ENCODE measurements at regions not wholly inside any gene's neighbourhood (a gene's known extent, or its start where the extent isn't known, plus 50 kb on each side); places are given as distances from the start of the nearest gene placed in this dataset.
"Not testable (repeated sequence)": the region's sequence is repeated elsewhere in the genome, so short reads cannot be mapped to it uniquely, and the experiment has no call there.

DNA sequence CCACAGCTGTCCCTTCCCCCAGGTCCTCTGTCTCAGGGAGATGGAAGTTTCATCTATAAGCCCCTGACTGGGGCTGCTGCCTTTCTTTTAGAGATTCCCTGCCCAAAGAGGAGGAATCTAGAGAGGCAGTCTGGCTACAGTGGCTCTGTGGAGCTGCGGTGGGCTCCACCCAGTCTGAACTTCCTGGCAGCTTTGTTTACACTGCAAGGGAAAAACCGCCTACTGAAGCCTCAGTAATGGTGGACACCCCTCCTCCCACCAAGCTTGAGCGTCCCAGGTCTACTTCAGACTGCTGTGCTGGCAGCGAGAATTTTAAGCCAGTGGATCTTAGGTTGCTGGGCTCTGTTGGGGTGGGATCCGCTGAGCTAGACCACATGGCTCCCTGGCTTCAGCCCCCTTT lies 184.1 kb upstream of the SLC35B3 start:
- not testable (repeated sequence) for DNase-seq

DNA sequence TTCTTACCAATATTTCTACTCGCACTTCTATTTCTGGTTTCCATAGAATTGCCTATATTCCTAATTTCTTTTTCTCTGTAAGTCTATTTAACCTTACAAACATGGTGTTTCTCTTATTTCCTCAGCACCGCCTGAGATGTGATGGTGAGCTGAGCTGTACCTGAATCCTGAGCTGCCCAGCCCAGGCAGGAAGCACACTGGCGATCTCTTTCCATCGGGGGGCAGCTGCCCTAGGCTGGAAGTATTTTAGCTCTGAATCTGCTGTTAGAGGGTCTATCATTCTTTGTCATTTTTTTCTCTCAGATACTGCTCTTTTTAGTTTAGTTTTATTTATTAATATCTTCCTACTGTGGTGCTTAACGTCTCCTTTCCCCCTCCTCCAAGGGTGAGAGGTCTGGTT lies 173.4 kb upstream of the SLC35B3 start:
- DNase-seq = no peak

DNA sequence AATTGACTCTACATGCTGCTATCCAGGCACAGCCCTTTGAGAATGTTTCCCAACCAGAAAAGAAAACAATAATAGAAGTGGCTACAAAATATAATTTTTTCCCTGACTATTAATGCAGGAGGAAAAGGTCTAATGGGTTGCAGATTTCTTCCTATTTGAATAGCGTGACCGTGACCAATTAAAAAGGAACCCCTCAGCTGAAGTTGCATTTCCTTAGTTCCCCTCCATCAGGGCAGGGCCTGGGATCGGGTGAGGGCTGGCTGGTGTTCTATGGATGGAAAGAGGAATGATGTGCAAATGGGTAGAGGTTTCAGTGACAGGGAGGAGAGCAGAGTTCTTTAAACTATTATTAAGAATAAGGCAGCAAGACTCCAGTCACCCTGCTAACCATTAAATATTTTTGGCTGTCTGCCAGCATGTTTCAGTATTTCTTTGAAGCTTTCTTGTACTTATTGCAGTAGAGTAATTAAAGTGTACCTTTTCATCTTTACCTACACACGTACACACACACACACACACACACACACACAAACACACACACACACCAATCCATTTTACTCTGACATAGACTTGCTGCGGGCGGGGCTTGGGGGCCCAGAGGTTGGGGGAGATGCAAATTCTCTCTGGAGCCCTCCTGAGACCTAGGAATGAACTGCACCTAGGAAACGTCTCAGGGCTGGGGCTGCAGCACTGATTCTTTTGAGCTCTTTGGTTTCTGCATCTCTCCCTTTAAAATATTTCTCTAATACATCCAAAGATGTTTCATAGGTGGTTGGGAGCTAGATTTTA lies 154.8 kb upstream of the SLC35B3 start:
- no peak for DNase-seq

DNA sequence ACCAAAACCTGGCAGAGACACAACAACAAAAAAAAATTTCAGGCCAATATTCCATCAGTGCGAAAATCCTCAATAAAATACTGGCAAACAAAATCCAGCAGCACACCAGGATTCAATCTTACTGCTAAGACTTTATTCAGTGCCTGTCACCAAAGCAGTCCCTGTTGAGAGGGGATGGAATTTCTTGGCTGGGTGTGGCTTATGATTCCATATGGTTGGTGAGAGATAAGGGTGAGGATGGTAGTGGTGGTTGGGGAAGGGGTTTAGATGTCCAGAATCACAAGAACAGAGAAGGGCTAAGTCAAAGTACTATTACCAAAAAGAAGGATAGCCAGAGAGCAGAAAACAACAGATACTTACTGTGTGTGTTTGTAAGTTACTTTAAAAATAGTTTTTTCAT lies 152.8 kb upstream of the SLC35B3 start:
- DNase-seq = no peak

DNA sequence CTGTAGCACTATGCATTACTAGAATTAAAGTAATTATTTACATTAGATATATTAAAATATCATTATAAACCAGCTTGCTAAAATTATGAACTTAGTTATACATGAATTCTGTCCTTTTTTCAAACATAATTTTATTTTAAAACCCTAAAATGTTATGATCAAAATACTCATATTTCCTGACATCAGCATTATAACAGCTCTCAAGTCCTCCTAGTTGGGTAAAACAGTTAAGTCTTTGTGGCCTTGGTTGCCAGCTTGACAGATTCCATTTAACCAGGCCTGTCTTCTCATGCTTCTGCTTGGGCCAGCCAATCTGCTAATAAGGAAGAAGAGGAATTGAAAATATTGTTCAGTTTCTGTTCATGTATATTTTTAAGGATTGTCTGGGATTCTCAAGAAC lies 147.9 kb upstream of the SLC35B3 start:
- no peak for DNase-seq

DNA sequence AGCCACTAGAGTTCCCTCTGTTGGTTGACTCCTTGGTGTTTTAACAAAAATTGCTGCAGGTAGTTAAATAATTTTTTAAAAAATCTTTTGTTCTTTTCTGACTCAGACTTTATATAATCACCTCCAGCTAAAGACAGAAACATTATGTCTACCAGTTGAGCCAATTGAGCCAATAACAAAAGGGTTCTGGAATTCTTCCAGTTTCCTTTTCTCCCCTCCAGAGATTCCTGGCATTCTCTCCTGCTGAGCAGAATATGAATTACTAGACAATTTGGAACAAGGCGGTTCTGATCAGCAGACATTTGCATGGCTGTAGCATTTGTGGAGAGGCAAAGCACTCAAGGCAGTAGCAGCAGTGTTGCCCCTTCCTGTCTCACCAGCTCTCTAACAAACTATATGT lies 144.0 kb upstream of the SLC35B3 start:
- DNase-seq = no peak

DNA sequence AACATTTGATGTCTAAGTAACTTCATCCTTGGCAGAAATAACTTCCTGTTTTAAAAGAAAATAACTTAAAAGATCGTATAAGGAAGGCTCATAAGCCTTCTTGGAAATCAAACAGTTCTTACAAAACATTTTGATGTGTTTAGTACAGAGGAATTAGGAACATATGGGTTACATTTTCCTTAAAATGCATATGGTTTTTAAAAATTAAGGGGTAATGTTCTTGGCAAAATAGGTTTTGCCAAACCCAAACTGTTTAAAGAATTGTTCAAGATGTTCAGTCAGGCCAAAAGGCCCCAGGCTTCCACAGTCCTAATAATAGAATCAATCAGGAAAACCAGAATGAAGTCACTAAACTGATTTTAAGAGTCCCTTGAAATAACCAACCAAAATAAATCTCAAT lies 142.7 kb upstream of the SLC35B3 start:
- DNase-seq = no peak

DNA sequence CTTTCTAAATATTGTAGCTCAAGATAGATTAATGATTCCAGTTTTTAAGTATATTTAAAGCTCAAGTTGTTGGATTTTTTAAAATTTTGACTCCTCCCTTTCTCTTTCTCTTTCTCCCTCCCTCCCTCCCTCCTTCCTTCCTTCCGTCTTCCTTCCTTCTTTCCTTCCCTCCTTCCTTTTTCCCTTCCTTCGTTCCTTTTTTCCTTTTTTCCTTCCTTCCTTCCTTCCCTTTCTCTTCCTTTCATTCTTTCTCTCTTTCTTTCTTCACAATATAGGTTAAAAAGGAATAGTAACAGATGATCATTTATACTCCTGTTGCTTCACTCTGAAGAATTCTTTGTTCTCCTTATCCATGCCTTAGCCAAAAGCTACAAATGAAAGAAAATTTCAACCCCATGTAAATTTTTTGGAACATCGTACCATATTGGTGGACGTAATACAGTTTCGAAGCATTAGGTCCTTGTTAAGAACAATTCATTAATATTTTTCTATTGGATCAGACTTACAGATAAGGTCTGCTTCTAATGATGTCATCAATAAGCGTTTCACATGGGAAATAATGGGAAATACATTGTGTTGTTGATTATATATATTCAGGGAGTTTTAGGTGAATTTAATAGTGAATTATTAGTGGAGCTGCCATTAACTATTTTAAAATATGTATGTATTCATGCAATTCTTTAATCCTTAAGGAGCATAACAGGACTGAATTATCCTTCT lies 139.6 kb upstream of the SLC35B3 start:
- no peak for DNase-seq

DNA sequence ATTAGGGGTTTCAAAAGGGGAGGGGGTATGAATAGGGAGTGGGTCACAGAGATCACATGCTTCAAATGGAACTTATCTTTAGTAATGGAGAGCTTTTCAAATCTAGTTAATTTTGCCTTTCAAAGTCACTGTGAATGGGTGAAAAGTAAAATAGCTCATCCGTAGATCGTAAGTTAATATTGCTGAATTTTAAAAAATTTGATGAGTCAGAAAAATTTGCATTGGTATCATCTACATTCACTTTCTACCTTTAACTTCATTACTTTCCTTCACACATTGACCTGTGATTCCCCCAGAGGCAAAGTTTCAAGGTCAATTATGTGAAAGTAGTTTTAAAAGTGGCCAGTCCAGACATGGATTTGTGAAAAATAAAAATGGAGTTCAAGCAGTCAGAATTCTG lies 139.0 kb upstream of the SLC35B3 start:
- no peak for DNase-seq

DNA sequence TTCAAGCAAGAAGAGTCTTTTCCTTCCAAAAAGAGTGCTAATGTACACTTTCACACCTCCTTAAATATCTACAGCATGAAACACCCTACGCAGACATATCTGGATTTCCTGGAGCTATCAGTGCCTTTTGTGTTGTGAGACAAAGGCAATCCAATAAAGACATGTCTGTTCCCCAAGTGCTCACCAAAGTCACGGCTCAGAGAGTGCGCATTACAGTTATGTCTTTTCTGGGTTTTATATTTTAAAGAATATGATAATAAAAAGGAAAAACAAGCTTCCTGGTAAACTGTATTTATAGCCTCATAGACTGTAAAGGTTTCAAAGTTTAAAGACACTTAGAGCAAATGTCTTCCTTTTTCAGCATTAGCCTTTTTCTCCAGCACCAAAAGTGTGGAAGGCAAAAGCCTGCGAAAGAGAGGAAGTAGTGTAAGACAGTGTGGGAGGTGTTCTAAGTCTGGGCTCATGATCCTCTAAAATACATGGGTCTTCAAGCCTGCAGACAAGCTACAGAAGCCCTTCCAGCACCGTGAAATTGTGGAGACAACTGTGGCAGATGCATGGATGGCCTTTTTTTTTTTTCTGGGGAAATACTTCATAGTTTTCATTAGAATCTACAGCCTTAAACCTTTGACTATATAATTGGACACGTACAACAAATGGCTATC lies 135.0 kb upstream of the SLC35B3 start:
- no peak for DNase-seq

DNA sequence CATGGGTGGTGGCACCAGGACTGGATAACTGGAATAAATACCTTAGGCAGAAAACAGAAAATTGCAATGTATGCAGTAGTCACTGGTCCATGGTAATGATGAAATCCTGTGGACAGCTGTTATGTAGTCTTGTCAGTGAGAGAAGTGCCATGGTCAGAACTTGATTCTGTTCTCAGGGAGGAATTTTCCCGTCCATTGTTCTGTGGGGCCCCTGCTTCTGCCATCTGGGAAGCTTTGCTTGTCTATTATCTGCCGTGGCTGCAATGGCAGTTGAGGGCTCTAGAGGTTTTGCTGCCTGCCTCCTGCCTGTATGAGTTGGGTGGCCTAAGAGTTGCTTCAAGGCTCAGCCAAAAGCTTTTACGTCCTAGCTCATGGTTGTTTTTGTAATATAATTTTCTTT lies 126.8 kb upstream of the SLC35B3 start:
- no peak for DNase-seq

DNA sequence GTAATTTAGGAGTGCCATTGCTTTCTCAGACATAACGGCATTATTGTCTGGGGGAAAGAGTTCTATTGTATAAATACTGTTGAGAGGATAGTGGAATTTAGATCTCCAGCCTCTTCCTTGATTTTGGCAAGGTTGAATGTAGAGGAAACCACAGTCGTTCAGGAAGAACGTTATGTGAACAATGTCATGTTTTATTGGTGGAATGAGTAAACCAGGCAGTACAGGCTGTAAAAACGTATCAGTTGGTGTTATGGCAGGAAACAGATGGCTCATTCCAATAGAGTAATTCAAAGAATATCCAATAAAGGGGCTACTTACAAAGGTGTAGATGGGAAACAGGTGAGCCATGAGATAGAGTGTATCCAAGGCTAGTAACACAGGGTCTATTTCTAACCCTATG lies 123.6 kb upstream of the SLC35B3 start:
- no peak for DNase-seq

DNA sequence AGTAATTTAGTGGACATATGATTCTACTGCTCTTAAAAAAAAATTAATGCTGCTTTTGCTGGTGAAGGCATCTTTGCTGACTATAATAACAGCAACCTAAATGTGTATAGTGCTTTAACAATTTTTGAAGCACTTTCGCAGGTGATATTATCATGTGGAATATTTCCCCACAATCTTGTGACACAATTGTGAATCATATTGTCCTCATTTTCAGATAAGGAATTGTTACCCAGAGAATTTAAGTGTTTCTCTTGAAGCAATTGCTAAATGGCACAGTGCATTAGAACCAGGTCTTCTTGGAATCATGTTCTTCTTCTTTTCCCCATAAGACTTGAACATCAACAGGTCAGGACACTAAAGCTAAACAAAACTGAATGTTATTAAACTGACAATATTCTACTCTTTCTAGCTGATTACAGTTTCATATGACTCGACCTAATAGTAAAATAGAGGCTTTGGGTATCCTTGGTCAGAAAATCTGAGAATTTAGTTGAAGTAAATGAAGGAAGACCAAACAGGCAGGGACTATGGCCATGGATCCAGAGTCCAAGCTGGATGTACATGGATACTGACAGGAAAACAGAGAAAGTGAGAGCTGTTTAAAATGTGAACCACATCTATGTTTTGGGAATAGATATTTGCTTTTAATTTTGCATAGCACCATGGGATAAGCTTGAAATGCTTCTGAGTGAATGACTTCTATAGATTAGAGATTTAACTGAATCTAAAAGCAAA lies 121.8 kb upstream of the SLC35B3 start:
- no peak for DNase-seq

DNA sequence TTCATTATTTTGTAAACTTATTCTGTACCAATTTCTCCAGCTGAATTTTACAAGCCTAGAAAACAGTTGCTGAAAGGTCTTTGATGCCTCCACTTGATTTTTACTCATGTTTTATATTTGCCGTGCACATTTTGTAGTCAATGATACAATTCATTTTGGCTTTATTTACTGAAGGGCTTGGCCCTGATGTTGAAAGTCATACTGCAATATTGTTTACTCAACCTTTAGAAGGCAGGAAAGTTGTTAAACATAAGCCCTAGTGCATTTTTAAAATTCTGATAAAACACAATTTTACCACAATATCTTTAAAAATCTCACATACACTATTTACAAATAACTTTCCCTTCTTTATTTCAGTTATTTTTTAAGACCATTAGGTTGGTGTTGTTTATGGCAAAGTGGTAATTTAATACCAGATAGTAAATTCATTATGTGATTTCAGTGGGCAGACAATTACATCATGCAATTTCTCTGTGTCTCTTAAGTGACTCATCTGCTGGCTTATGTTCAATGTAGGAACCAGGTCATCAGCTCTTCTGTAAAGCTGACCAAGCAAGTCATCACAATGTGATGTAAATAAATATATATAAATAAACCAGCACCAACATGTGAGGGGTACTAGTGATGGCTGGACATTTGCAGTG lies 121.1 kb upstream of the SLC35B3 start:
- DNase-seq = no peak

DNA sequence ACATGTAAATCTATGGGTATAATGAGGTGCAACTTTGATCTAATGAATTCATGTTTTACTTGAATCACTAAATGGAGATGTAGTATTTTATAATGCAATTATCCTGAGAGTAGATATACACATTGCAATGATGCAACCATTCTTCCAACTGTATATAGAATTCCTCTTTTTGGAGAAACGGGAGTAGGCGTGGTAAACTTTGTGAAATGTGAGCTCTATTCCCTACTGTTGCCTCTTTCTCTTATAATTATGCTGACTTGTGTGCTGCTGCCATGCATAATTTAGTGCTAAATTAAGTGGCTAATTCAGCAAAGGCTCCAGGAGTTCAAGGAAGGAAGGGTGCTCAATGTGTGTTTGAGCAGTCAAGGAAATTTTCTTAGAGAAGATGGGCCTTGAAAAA lies 116.6 kb upstream of the SLC35B3 start:
- DNase-seq = no peak

DNA sequence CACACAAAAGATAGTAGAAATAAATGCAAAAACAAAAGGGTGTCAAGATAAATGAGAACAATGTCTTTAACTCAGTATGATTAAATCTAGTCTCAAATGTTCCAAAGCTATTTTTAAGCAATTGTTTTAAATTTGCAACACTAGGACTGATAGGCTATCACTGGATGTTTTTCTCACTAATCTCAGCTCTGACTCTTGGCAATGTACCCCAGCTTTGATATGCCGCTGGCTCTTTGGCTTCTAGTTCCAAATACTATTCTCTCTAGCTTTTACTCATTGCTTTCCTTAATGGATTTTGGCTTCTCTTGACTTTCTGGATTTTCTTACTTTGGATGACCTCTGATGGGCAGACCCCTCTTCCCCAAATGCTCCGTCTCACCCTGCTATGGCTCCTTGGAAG lies 116.0 kb upstream of the SLC35B3 start:
- DNase-seq = no peak

DNA sequence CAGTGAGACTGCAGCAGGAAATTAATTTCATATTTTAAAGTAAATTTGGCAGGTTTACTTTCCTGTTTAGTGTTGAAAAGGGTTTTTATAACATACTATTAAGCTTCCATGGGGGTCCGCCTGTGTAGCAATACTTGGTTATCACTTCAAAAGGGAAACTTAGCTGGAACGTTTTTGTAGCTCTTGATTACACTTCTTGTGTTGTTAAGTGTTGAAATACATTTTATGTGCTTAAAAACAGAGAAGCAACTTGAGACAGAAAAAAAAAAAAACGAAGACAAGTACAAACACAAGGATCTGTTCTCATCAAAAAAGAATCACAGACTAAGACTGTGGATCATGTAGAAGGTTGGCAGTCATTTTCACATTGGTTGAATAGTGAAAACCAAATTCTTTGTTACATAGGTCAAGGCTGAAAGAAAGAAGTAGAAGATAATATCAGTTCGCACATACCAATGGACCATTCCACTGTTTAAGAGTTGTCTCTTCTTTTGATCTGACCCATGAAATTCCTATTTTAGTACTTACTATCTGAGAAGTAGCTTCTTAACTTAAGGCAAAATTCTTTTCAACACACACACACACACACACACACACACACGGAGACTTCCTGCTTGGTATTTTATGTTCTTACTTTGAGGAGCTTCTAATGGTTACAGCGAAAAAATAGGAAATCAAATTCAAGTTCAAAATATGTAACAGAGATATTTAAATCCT lies 113.9 kb upstream of the SLC35B3 start:
- no peak for DNase-seq

DNA sequence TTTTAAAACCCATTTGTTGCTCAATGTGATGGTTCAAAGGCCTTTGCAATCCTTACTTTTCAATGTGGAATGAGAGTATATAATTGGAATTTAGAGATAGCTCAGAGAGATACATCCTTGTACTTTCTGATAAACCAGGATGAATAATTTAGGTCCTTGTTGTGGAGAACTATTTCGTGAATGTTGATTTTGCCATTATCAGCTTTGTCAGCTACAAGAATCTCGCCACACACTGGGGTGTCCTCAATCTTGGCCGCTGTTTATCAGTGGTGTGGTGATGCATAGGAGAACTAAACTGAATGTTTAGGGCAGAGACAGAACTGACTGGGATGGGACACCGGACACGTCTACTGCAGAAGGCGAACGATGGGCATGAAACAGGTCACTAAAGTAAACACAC lies 111.2 kb upstream of the SLC35B3 start:
- DNase-seq = no peak

DNA sequence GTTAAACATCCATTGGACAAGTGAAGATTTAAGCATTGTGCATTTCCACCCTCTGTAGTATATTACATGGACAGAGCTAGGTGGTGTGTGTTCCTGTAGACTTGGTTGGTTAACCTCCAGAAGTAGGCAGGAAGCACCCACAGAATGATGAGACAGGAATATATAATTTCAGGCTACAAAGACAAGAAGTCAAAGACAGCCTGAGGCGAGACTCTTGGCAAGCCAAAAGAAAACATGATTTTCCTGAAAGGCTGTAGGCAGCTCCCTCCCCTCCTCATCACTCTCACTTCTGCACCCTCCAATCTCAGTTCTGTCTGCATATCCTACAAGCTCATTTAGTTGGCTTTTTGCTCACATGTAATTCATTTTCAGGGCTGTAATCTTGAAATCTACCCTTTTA lies 110.0 kb upstream of the SLC35B3 start:
- no peak for DNase-seq

DNA sequence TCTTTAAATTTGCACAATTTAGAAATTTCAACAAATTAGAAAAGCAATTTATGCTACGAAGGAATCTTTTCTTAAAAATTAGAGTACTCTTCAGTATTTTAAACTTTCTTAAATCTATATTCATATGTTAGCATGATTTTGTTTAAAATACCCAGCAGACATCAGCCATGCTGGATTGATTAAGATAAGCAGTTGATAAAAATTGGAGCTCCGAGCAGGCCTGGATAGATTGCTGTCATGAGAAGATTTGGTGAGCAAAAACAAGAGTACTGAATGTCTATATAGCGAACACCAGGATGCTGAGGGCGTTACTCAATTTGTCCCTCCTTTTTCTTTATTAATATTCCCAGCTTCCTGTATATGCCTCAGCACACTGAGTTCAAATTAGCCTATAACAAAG lies 108.4 kb upstream of the SLC35B3 start:
- no peak for DNase-seq

DNA sequence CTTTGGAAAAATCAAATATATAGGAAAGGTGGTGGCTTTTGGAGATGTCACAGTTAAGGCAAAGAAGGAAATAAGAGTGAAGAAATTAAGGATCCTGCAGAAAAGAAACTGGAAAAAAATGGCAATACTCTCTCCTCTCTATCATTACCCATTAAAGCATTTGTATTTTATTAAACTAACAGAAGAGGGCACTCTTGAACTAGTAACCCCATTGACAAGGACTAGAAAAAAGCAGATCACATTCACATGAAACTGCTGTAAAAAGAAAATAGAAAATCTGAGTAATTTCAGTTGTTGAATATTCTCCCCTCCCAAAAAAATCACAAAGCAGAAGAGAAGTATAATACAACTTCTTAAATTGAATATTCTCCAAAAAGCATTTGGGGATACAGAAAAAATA lies 104.1 kb upstream of the SLC35B3 start:
- no peak for DNase-seq

DNA sequence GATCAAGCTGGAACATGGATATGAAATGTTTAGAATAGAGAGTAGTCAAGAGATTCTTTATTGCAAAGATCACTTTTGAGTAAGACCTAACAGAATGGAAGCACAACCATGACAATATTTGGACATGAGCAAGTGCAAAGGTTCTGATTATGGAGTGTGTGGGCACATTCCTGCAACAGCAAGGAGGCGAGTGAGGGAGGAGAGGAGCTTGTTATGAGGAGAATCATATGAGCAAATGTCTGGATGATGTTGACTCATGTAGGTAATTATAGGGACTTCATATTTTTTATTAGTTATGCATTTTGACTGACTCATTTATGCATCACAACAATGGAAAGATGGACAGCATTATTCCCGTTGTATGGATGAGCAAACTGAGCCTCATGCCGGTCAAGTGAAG lies 100.8 kb upstream of the SLC35B3 start:
- DNase-seq = no peak
